ENCODE measurements at regions not wholly inside any gene's neighbourhood (a gene's known extent, or its start where the extent isn't known, plus 50 kb on each side); places are given as distances from the start of the nearest gene placed in this dataset.

DNA sequence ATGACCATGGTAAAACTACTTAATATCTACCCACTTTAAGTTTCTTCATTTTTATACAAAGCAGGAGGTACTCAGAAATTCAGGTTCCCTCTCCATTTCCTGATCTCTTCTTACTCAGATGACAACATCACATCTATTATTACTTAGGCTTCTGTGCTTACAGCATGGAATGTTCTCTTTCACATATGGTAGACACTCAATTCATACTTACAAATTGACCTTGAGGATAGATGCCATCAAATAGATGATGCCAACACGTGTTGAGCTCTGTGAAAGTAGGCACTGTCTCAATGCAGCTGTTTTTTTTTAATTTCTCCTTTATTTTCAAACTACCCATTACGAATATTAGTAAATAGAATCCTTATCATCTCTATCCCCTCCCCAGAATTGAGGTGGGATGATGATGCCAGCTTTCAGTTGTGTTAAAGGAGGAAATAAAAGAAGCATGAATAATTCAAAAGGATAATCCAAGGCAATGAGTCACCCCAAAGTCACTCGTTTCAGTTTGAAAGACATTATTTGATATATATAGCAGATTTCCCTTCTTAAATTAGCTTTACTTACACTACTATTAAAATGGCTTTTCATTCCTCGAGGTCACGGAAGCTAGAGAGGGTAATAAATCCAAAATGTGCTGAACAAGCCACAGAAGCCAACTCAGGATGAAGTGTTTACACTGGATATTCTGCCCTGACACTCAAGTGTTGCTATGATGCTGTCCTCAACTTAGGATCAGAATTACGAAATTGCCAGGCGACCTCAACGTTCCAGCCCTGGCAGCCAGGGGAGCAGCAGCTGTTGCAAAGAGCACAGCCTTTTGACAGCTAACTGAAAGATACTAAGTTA is 124.2 kb upstream of the EOLA2 start:
- TF ChIP-seq, protein P1, sequence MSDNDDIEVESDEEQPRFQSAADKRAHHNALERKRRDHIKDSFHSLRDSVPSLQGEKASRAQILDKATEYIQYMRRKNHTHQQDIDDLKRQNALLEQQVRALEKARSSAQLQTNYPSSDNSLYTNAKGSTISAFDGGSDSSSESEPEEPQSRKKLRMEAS (IDR thresholded peaks at IDR 0.05; ENCODE audit: low read depth, low read length) = no peak
- TF ChIP-seq, protein P2, sequence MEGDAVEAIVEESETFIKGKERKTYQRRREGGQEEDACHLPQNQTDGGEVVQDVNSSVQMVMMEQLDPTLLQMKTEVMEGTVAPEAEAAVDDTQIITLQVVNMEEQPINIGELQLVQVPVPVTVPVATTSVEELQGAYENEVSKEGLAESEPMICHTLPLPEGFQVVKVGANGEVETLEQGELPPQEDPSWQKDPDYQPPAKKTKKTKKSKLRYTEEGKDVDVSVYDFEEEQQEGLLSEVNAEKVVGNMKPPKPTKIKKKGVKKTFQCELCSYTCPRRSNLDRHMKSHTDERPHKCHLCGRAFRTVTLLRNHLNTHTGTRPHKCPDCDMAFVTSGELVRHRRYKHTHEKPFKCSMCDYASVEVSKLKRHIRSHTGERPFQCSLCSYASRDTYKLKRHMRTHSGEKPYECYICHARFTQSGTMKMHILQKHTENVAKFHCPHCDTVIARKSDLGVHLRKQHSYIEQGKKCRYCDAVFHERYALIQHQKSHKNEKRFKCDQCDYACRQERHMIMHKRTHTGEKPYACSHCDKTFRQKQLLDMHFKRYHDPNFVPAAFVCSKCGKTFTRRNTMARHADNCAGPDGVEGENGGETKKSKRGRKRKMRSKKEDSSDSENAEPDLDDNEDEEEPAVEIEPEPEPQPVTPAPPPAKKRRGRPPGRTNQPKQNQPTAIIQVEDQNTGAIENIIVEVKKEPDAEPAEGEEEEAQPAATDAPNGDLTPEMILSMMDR (IDR thresholded peaks at IDR 0.05; ENCODE audit: low read depth, low read length) = no peak
- TF ChIP-seq POLR2A (IDR thresholded peaks at IDR 0.05; ENCODE audit: extremely low read depth, insufficient read length) = no peak
- TF ChIP-seq MYC (IDR thresholded peaks at IDR 0.05; ENCODE audit: low read depth, low read length) = no peak
